ENCODE measurements at regions not wholly inside any gene's neighbourhood (a gene's known extent, or its start where the extent isn't known, plus 50 kb on each side); places are given as distances from the start of the nearest gene placed in this dataset.

DNA sequence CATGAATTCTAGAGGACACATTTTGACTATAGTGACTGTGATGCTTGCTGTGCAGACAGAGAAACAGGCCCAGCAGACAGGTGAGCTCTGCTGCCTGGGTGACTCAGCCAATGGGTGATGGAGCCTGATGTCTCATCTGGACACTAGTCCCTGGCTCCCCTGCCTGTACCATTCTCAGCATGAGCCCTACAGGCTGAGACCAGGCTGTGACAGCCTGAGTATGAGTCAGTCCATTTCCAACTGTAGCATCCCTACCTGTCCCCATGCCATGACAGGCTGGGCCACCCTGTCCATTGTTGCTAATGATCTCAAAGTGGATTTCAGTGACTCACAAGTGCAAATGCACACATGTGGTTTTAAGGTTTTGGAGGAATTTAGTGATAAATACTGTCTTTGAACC, 102.5 kb upstream of the EEF2KMT start:
- TF ChIP-seq, protein P1, sequence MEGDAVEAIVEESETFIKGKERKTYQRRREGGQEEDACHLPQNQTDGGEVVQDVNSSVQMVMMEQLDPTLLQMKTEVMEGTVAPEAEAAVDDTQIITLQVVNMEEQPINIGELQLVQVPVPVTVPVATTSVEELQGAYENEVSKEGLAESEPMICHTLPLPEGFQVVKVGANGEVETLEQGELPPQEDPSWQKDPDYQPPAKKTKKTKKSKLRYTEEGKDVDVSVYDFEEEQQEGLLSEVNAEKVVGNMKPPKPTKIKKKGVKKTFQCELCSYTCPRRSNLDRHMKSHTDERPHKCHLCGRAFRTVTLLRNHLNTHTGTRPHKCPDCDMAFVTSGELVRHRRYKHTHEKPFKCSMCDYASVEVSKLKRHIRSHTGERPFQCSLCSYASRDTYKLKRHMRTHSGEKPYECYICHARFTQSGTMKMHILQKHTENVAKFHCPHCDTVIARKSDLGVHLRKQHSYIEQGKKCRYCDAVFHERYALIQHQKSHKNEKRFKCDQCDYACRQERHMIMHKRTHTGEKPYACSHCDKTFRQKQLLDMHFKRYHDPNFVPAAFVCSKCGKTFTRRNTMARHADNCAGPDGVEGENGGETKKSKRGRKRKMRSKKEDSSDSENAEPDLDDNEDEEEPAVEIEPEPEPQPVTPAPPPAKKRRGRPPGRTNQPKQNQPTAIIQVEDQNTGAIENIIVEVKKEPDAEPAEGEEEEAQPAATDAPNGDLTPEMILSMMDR (IDR thresholded peaks at IDR 0.05): no peak
- TF ChIP-seq POLR2A (IDR thresholded peaks at IDR 0.05): no peak
- TF ChIP-seq POLR2AphosphoS5 (IDR thresholded peaks at IDR 0.05): no peak
